NT2/D1 (cell line): ENCODE measurements at regions not wholly inside any gene's neighbourhood (a gene's known extent, or its start where the extent isn't known, plus 50 kb on each side); places are given as distances from the start of the nearest gene placed in this dataset.

Experiments used
- SUZ12 ChIP-seq: IDR thresholded peaks from 2 replicates; pipeline ENCODE4 v1.6.1; 2011; ENCODE audit not compliant: insufficient read length, insufficient read depth; ENCODE audit errors: extremely low read depth
- YY1 ChIP-seq: IDR thresholded peaks from 2 replicates; pipeline ENCODE4 v1.6.1; 2011; ENCODE audit not compliant: insufficient read length, insufficient read depth

- TF ChIP-seq YY1: no peak
- no peak for TF ChIP-seq SUZ12
These were observed 144.7 kb upstream of the SLC22A23 start for GRCh38 chr6:3601570-3601969.
